Nephron progenitor cell (in vitro differentiated cells): ENCODE measurements at regions not wholly inside any gene's neighbourhood (a gene's known extent, or its start where the extent isn't known, plus 50 kb on each side); places are given as distances from the start of the nearest gene placed in this dataset.
"Not testable (repeated sequence)": the region's sequence is repeated elsewhere in the genome, so short reads cannot be mapped to it uniquely, and the experiment has no call there.

Experiments
- DNase-seq: peaks from one replicate; pipeline ENCODE4 v3.0.0; 2021
- H3K27ac Mint-ChIP-seq: 2 replicates; pipeline ENCODE4 v1.8.0; 2021; ENCODE audit warnings: mild to moderate bottlenecking, moderate library complexity, mixed read lengths
- H3K27me3 Mint-ChIP-seq: 2 replicates; pipeline ENCODE4 v1.8.0; 2021; ENCODE audit warnings: mild to moderate bottlenecking, low read depth, mixed read lengths; ENCODE audit not compliant: poor library complexity
- H3K36me3 Mint-ChIP-seq: 2 replicates; pipeline ENCODE4 v1.8.0; 2021; ENCODE audit warnings: low read depth, mixed read lengths
- H3K4me1 Mint-ChIP-seq: 2 replicates; pipeline ENCODE4 v1.8.0; 2021; ENCODE audit warnings: mixed read lengths
- H3K4me3 Mint-ChIP-seq: 2 replicates; pipeline ENCODE4 v1.8.0; 2021; ENCODE audit warnings: mild to moderate bottlenecking, moderate library complexity, mixed read lengths
- H3K9me3 Mint-ChIP-seq: 2 replicates; pipeline ENCODE4 v1.8.0; 2021; ENCODE audit warnings: mild to moderate bottlenecking, moderate library complexity, mixed read lengths
- CTCF ChIP-seq: fragments of 200-600 bp; sonication (generic); IDR thresholded peaks from 2 replicates; pipeline ENCODE4 v1.5.0; 2021; ENCODE audit warnings: antibody characterized with exemption

- DNase-seq = no peak
- peaks cover 6% of the 10 kb centered on the region for H3K36me3 Mint-ChIP-seq
- H3K9me3 Mint-ChIP-seq = peaks cover 16% of the 10 kb centered on the region
- H3K4me3 Mint-ChIP-seq = no peak overlapping the region
- no peak for TF ChIP-seq CTCF
- no peaks in the 10 kb centered on the region for H3K27me3 Mint-ChIP-seq
- no peaks in the 10 kb centered on the region for H3K4me1 Mint-ChIP-seq
- H3K27ac Mint-ChIP-seq = no peak overlapping the region
Observed at GRCh38 chr13:103497404-103497803, 431.2 kb upstream of the SLC10A2 start.

GRCh38 chr13:103487841-103488240, 421.6 kb upstream of the SLC10A2 start:
- Mint-ChIP-seq H3K4me1 (peaks cover 3% of the 10 kb centered on the region), H3K4me3 (no peak overlapping the region), H3K36me3 (peaks cover 1% of the 10 kb centered on the region), H3K27me3 (no peaks in the 10 kb centered on the region), H3K27ac (no peak overlapping the region), H3K9me3 (peaks cover 3% of the 10 kb centered on the region)
- no peak for TF ChIP-seq CTCF
- no peak for DNase-seq

GRCh38 chr13:103473081-103473480, 406.9 kb upstream of the SLC10A2 start:
- H3K4me3 Mint-ChIP-seq = no peak overlapping the region
- no peaks in the 10 kb centered on the region for H3K36me3 Mint-ChIP-seq
- no peak overlapping the region for H3K27ac Mint-ChIP-seq
- H3K4me1 Mint-ChIP-seq = no peaks in the 10 kb centered on the region
- no peaks in the 10 kb centered on the region for H3K9me3 Mint-ChIP-seq
- no peak for DNase-seq
- TF ChIP-seq CTCF = no peak
- H3K27me3 Mint-ChIP-seq = no peaks in the 10 kb centered on the region

GRCh38 chr13:103471896-103472295, 405.7 kb upstream of the SLC10A2 start:
- TF ChIP-seq CTCF = no peak
- no peak for DNase-seq
- Mint-ChIP-seq H3K4me3 (no peak overlapping the region), H3K27me3 (no peaks in the 10 kb centered on the region), H3K4me1 (no peaks in the 10 kb centered on the region), H3K36me3 (no peaks in the 10 kb centered on the region), H3K27ac (no peak overlapping the region), H3K9me3 (no peaks in the 10 kb centered on the region)

- H3K27ac Mint-ChIP-seq = no peak overlapping the region
- no peaks in the 10 kb centered on the region for H3K4me1 Mint-ChIP-seq
- peaks cover 5% of the 10 kb centered on the region for H3K9me3 Mint-ChIP-seq
- no peaks in the 10 kb centered on the region for H3K27me3 Mint-ChIP-seq
- no peaks in the 10 kb centered on the region for H3K36me3 Mint-ChIP-seq
- H3K4me3 Mint-ChIP-seq = no peak overlapping the region
- no peak for DNase-seq
- TF ChIP-seq CTCF = no peak
Observed at GRCh38 chr13:103469771-103470170, 403.6 kb upstream of the SLC10A2 start.

GRCh38 chr13:103466761-103467160, 400.5 kb upstream of the SLC10A2 start:
- H3K9me3 Mint-ChIP-seq = peaks cover 7% of the 10 kb centered on the region

GRCh38 chr13:103460246-103460645, 394.0 kb upstream of the SLC10A2 start:
- not testable (repeated sequence) for DNase-seq, H3K4me3 Mint-ChIP-seq, H3K27me3 Mint-ChIP-seq, H3K27ac Mint-ChIP-seq, H3K4me1 Mint-ChIP-seq, H3K36me3 Mint-ChIP-seq
- peaks cover 16% of the 10 kb centered on the region for H3K9me3 Mint-ChIP-seq

More at GRCh38 chr13:103466761-103467160, 400.5 kb upstream of the SLC10A2 start:
- no peaks in the 10 kb centered on the region for H3K4me1 Mint-ChIP-seq
- H3K36me3 Mint-ChIP-seq = no peaks in the 10 kb centered on the region
- H3K27me3 Mint-ChIP-seq = no peaks in the 10 kb centered on the region
- no peak overlapping the region for H3K27ac Mint-ChIP-seq
- no peak overlapping the region for H3K4me3 Mint-ChIP-seq
- no peak for TF ChIP-seq CTCF
- no peak for DNase-seq

GRCh38 chr13:103457050-103457449, 390.8 kb upstream of the SLC10A2 start:
- H3K27ac Mint-ChIP-seq, DNase-seq, H3K9me3 Mint-ChIP-seq, H3K4me3 Mint-ChIP-seq, H3K4me1 Mint-ChIP-seq, H3K27me3 Mint-ChIP-seq, H3K36me3 Mint-ChIP-seq: not testable (repeated sequence)
